IPS DF 6.9 (cell line): ENCODE measurements at regions not wholly inside any gene's neighbourhood (a gene's known extent, or its start where the extent isn't known, plus 50 kb on each side); places are given as distances from the start of the nearest gene placed in this dataset.

Experiments used
- DNase-seq: peaks from one replicate; pipeline ENCODE4 v3.0.0-alpha.2; 2013; ENCODE audit warnings: low read depth, low spot score
- H3K27ac ChIP-seq: one replicate; pipeline ENCODE4 v1.5.1; 2013; ENCODE audit warnings: low read length, control low read depth
- H3K27me3 ChIP-seq: 2 replicates; pipeline ENCODE4 v1.6.1; 2013; ENCODE audit warnings: mild to moderate bottlenecking, low read length; ENCODE audit not compliant: control insufficient read depth, insufficient read depth
- H3K36me3 ChIP-seq: 2 replicates; pipeline ENCODE4 v1.6.1; 2013; ENCODE audit warnings: low read length; ENCODE audit not compliant: control insufficient read depth, insufficient read depth
- H3K4me1 ChIP-seq: 2 replicates; pipeline ENCODE4 v1.6.1; 2013; ENCODE audit warnings: low read length; ENCODE audit not compliant: control insufficient read depth, insufficient read depth
- H3K4me3 ChIP-seq: 2 replicates; pipeline ENCODE4 v1.5.1; 2013; ENCODE audit warnings: mild to moderate bottlenecking, low read length
- H3K9me3 ChIP-seq: 2 replicates; pipeline ENCODE4 v1.6.1; 2013; ENCODE audit warnings: low read length, inconsistent platforms; ENCODE audit not compliant: control insufficient read depth, insufficient read depth
- WGBS: extraction: QIAGEN DNeasy Blood & Tissue Kit; methylation state at CpG from one replicate; pipeline ENCODE4 v1.1.7; 2013; ENCODE audit warnings: mixed read lengths, missing lambda C conversion rate; ENCODE audit not compliant: insufficient read length, insufficient coverage; 5-methylcytosine and 5-hydroxymethylcytosine counted together

DNA sequence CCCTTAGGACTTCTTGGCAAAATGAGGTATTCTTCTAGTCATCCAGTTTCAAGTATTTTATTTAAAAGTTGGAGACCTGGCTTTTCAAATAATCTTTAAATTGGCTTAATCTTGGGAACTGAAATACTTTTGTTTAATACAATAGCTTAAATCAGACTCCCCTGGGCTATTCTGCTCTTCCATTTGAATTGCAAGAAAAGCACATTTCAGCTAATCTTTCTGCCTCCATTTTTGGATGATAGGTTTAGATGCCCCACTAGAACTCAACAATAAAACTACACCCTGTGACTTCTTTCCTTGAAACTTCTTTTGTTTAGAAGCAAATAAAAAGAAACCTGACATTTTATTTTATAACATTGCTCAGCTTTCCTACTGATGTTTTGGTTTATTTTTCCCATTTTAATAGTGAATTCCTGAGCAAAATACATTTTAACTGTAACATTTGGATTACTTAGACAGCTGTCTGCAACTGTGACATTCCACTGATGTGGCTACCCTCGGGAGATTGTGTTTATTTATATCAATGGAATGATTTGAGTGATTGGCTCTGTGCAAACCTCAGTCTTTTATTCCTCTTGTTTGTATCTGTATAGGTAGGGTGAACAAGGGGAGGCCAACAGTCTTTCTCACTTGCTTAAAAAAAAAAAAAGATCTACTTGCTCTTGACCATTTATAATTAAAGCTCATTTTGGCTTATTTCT lies 1045.8 kb upstream of the CNTN5 start:
- no peak overlapping the region for H3K4me3 ChIP-seq
- no peak overlapping the region for H3K27ac ChIP-seq
- H3K36me3 ChIP-seq: no peaks in the 10 kb centered on the region
- peaks cover 2% of the 10 kb centered on the region; the same call in 1 of the 2 replicates for H3K4me1 ChIP-seq
- DNase-seq: no peak
- H3K9me3 ChIP-seq: no peaks in the 10 kb centered on the region
- H3K27me3 ChIP-seq: no peaks in the 10 kb centered on the region
- no CpG with 5 or more reads among the region's 1 CpG for WGBS

DNA sequence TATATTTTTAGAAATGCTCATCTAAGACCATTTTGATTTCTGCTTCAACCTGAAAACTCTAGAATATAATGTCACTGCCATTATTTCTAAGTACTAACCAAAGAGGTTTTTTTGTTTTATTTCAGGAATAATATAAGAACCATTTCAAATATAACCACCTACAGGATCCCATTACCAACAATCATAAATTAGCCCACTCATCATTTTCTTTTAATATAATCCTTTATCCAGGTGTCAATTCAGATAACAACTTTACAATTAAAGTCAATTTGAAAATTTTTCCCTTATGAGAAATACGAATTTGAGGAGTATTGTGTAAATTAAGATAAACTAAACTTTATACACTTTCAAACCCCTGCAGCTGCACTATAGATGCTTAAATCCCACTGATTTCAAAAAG lies 1043.0 kb upstream of the CNTN5 start:
- H3K27ac ChIP-seq: no peak overlapping the region
- WGBS: no CpG with 5 or more reads among the region's 1 CpG

DNA sequence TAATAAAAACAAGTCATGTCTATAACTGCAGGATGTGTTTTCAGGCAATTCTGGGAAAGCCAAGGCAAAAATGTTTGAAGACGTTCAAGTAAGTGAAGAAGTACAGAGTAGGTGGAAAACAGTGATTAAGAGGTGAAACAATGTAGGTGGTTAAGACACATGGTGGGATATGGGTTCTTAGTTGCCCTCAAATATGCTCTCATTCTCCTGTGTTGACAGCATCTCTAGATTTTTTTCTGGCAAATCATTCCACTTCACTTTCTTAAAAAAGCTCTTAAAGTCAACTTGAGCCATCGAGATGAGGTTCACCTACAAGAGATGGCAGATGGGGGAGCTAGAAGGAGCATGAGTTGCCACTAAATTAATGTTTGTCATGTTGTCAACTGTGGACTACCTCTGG lies 1041.0 kb upstream of the CNTN5 start:
- Histone ChIP-seq H3K27ac (no peak overlapping the region), H3K4me3 (no peak overlapping the region), H3K27me3 (no peaks in the 10 kb centered on the region), H3K4me1 (no peaks in the 10 kb centered on the region), H3K36me3 (no peaks in the 10 kb centered on the region), H3K9me3 (no peaks in the 10 kb centered on the region)
- no CpG with 5 or more reads among the region's 2 CpGs for WGBS
- DNase-seq: no peak

More for the DNA sequence above, 1043.0 kb upstream of the CNTN5 start:
- DNase-seq: no peak
- H3K4me1 ChIP-seq: peaks cover 2% of the 10 kb centered on the region; the same call in 1 of the 2 replicates
- no peaks in the 10 kb centered on the region for H3K27me3 ChIP-seq
- no peak overlapping the region for H3K4me3 ChIP-seq
- H3K36me3 ChIP-seq: no peaks in the 10 kb centered on the region
- H3K9me3 ChIP-seq: no peaks in the 10 kb centered on the region

DNA sequence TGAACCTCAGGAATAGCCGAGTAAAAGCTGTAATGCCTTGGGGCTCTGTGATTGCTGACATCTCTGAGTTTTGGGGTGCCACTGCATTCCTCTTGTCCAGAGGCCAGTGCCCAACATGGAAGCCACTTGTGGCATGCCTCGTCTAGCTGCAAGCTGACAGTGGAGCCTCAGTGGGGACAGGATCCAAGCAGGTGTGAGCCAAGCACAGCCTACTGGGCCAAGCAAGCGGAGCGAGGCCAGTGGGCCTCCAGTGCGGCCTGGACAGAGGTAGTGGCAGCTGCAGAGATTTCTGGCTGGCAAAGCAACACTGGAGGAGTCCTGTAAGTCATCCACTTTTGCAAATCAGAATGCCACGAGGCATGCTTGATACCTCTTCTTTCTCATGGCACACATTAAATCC lies 1038.2 kb upstream of the CNTN5 start:
- Histone ChIP-seq H3K4me3 (no peak overlapping the region), H3K9me3 (no peaks in the 10 kb centered on the region), H3K27me3 (no peaks in the 10 kb centered on the region), H3K36me3 (no peaks in the 10 kb centered on the region), H3K27ac (no peak overlapping the region), H3K4me1 (no peaks in the 10 kb centered on the region)
- WGBS: no CpG with 5 or more reads among the region's 6 CpGs
- DNase-seq: no peak

DNA sequence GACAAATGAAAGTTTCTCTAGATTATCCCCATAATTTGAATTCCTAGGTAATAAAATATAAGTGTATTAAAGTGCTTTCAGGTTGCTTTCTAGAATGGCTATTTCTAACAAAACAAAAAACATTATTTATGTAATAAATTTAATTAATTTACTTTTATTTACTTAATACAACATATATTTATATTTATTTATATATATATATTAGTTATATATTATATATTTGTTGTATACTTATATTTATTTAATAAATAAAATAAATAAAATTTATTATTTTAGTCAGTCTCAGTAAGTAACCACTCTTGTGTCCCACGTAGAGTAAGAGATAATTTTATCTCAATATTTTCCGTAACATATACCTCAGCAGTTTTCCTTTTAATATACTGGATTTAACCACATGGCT lies 1031.6 kb upstream of the CNTN5 start:
- Histone ChIP-seq H3K9me3 (no peaks in the 10 kb centered on the region), H3K4me3 (no peak overlapping the region), H3K27me3 (no peaks in the 10 kb centered on the region), H3K27ac (no peak overlapping the region), H3K36me3 (no peaks in the 10 kb centered on the region), H3K4me1 (no peaks in the 10 kb centered on the region)
- no CpG with 5 or more reads among the region's 2 CpGs for WGBS
- DNase-seq: no peak

GRCh38 chr11:97990162-97990920 lies 1030.4 kb upstream of the CNTN5 start:
- H3K27ac ChIP-seq: no peak overlapping the region
- H3K9me3 ChIP-seq: no peaks in the 10 kb centered on the region
- H3K27me3 ChIP-seq: no peaks in the 10 kb centered on the region
- no peaks in the 10 kb centered on the region for H3K36me3 ChIP-seq
- WGBS: no CpG with 5 or more reads among the region's 4 CpGs
- DNase-seq: no peak
- H3K4me3 ChIP-seq: no peak overlapping the region
- no peaks in the 10 kb centered on the region for H3K4me1 ChIP-seq

DNA sequence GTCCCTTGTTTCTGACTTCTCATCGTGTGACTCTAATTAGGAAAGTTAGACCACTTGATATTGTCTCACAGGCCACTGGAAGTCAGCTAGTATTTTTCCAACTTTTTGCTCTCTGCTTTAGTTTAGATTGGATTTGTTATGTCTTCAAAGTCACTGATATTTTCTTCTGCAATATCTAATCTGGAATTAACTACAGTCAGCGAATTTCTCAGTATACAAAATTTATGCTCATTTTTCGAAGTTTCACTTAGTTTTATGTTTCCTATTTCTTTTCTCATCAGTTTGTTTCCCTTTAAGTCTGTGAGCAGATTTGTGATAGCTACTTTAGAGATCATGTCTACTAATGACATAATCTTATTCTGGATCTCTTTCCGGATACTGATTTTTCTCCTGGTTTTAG lies 1027.2 kb upstream of the CNTN5 start:
- H3K4me3 ChIP-seq: no peak overlapping the region
- no peaks in the 10 kb centered on the region for H3K4me1 ChIP-seq
- no peak for DNase-seq
- no peak overlapping the region for H3K27ac ChIP-seq
- no CpG with 5 or more reads among the region's 4 CpGs for WGBS
- no peaks in the 10 kb centered on the region for H3K36me3 ChIP-seq
- no peaks in the 10 kb centered on the region for H3K27me3 ChIP-seq
- H3K9me3 ChIP-seq: no peaks in the 10 kb centered on the region

- Histone ChIP-seq H3K27ac (no peak overlapping the region), H3K27me3 (no peaks in the 10 kb centered on the region), H3K9me3 (no peaks in the 10 kb centered on the region), H3K4me1 (no peaks in the 10 kb centered on the region), H3K36me3 (no peaks in the 10 kb centered on the region), H3K4me3 (no peak overlapping the region)
- DNase-seq: no peak
- WGBS: no CpG with 5 or more reads among the region's 3 CpGs
Observed at GRCh38 chr11:97995874-97996273, 1024.9 kb upstream of the CNTN5 start.

DNA sequence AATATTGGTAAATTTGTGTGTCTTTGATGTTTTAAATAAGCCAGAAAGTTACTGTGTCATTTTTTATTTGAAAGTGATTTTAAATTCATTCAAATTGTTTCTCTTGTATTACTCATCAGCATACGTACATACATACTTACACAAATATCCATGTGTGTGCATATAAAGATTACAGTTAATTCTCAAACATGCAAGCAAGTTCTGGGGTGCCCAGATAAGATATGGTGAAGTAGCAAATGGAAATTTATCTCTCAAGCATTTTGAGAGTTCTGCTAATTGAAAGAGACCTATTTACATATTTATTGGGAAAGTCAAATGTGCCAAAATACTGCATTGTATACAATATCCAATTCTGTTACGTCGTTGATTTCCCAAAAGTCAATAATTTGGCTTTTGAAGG lies 1024.0 kb upstream of the CNTN5 start:
- no peak for DNase-seq
- no peaks in the 10 kb centered on the region for H3K36me3 ChIP-seq
- H3K27ac ChIP-seq: no peak overlapping the region
- no peak overlapping the region for H3K4me3 ChIP-seq
- no peaks in the 10 kb centered on the region for H3K9me3 ChIP-seq
- H3K4me1 ChIP-seq: no peaks in the 10 kb centered on the region
- no CpG with 5 or more reads among the region's 3 CpGs for WGBS
- H3K27me3 ChIP-seq: no peaks in the 10 kb centered on the region

DNA sequence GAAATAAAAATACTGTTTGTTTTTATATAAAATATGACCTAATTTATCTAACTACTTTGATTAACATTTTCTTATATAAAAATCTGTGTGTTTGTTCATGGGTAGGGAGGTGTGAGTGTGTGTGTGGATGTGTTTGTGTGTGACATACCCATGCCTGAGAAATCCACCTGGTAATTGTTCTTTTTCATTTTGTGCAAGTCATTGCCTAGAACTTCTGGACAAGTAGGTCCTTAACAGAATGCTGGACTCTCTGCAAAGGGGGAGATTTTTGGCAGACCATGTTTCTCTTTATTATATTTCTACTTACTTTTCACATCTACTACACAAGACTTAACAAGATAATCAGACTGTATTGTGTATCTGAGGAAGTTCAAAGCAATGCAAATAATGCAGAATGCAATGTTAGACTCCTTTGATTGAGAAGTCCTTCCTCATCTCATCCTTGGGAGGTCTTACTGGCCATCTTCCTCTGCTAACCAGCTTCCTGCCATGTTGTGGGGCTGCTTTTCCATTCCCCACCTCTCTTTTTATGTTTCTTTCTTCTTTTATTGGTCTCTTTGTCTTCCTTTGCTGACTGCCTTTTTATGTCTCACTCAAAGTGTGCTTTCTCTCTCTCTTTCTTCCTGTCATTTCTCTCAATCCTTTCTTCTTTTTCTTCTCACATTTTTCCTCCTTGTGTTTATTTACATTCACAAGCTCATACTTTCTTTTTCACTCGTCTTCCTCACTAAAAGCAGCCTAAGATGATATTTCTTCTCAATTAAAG lies 1017.0 kb upstream of the CNTN5 start:
- 100% methylated on average over 1 of the region's 1 CpG for WGBS
- no peaks in the 10 kb centered on the region for H3K9me3 ChIP-seq
- no peaks in the 10 kb centered on the region for H3K27me3 ChIP-seq
- DNase-seq: no peak
- H3K4me1 ChIP-seq: no peaks in the 10 kb centered on the region
- H3K36me3 ChIP-seq: no peaks in the 10 kb centered on the region
- no peak overlapping the region for H3K4me3 ChIP-seq
- H3K27ac ChIP-seq: no peak overlapping the region
